Keratinocyte (primary cell): ENCODE measurements at regions not wholly inside any gene's neighbourhood (a gene's known extent, or its start where the extent isn't known, plus 50 kb on each side); places are given as distances from the start of the nearest gene placed in this dataset.

Source experiments
- CTCF ChIP-seq, 3 experiments: IDR thresholded peaks in 1 of 3; conservative IDR thresholded peaks in 1 of 3; optimal IDR thresholded peaks in 1 of 3; 2 replicates in 2 of 3; 3 replicates in 1 of 3; pipeline versions ENCODE3 to v1.5.1; 2011; ENCODE audit warnings: low read length in 3 of 3, mild to moderate bottlenecking in 3 of 3, moderate library complexity in 2 of 3, control low read depth in 1 of 3, inconsistent platforms in 1 of 3; ENCODE audit not compliant: insufficient read depth in 2 of 3; ENCODE audit errors: extremely low read depth in 1 of 3
- EZH2 ChIP-seq: IDR thresholded peaks from one replicate; pipeline ENCODE4 v1.6.1; 2012; ENCODE audit warnings: inconsistent platforms, mild to moderate bottlenecking, low read length, moderate library complexity

GRCh38 chr1:177690996-177691395, 278.9 kb downstream of the SEC16B start:
- TF ChIP-seq CTCF (optimal IDR thresholded peaks at IDR 0.05 in 1 of 3, IDR thresholded peaks at IDR 0.05 in 1 of 3, conservative IDR thresholded peaks at IDR 0.05 in 1 of 3; ENCODE audit: extremely low read depth in 1 of 3, insufficient read depth in 2 of 3, low read length in 3 of 3) = no peak
- TF ChIP-seq EZH2 = no peak
